HG02973 (cell line): ENCODE measurements at regions not wholly inside any gene's neighbourhood (a gene's known extent, or its start where the extent isn't known, plus 50 kb on each side); places are given as distances from the start of the nearest gene placed in this dataset.

Experiments used
- ATAC-seq: cut with Tn5 transposase; IDR thresholded peaks from one replicate; pipeline ENCODE4 v1.9.1; 2021; ENCODE audit warnings: moderate library complexity; ENCODE audit not compliant: unreplicated experiment

DNA sequence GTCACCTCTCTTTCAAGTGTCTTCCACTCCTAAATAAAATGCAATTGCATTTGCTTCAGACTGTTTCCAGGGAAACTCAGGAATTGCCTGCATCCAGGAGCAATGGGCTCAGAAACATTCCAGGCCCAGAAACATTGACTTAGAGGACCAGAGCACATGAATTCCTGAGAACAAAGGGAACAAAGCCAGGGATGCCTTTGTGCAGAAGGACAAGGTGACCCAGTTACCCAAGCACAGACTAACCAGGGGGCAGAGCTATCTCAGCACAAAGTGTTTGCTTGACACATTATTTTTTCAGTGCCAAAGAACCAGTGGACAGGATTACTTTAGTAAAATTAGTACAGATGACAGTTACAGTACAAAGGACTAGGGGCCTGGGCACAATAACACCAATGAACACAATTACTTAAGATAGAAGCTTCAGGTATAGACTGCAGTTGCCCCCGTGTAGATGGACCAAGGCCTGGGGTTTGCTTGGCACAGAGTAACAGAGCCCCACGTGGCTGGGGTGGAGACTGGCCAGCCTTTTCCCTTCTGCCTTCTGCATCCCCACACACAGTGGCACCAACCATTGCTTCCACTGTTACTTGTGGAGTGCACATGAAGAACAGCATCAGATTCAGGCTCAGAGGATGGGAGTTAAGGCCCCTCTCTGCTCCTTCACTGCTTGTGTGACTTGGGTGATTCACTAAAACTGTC, 500.8 kb downstream of the INSC start:
- no peak for ATAC-seq

DNA sequence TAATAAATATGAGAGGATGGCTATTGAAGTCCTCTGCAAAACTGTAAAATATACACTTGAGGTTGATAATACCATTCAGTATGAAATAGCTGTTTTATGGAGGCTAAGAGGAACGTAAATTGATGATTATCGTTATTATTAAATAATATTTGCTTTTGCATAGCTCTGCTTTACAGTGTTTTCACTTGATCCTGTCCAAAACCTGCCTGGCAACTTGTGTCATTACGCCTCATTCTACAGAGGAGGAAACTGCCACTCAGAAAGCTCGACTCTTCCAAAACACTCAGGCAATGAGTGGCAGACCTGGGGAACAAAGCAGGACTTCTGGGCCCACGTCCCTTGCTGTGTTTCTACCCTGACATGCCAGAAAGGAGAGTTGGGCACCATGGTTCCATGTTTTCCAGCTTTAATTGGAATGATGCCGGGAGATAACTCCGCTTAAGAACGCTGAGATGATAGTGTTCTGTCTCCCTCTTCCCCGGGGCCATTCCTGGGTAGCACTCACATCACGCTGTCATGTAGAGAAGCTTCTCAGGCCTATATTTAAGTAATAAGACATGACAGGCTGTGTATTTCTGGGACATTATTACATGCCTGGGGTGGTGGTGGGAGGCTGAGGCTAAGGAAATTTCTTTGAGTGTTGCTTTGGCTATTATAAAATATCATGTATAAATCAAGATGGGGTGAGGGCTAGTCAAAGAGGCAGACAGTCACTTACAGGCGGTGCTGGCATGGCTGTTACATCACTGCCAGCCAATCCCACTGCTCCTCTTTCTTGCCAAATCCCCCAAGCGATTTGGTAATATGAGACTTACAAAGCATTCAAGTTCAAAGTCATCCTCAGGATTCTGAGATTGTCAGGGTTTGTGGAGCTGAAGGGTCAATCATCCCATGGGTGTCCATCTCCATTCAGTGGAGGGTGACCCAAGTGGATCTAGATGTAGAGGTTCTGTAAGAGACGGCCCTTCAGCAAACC, 501.7 kb downstream of the INSC start:
- ATAC-seq = no peak

DNA sequence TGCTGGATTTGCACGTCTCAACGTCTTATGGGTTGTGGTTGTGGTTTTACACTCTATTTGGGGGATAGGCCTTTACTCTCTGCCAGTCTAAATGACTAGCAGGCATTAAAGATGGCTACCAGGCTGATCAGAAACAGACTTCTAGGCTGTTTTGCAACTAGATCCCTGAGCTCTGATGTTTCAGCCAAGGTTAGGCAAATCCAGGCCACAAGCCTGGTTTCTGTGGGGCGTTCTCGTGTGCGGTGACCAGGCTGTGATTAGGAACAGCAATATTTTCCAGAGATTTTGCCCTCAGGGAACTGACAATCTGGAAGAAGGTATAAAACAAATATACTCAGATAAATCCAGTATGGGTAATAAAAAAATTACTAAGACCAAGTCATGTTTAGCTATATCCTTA, 502.4 kb downstream of the INSC start:
- ATAC-seq = no peak

DNA sequence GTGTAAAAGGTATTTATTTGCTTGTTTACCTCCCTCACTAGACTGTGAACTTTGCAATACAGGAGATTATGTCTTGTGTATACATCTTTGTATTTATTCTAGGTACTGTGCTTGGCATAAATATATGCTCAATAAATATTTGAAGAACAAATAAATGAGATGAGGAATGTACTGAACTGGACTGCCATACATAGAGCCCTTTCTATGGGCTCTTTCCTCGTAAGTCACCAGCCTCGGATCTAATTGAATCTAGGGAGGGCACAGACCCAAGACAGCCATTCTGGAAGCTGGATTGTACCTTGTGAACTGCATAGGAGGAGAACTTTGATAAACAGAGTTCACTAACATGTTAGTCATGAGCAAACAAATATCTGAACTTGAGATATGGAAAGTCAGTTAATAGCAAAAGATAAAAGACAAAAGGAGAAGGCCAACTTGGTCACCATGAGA, 503.9 kb downstream of the INSC start:
- ATAC-seq = no peak

DNA sequence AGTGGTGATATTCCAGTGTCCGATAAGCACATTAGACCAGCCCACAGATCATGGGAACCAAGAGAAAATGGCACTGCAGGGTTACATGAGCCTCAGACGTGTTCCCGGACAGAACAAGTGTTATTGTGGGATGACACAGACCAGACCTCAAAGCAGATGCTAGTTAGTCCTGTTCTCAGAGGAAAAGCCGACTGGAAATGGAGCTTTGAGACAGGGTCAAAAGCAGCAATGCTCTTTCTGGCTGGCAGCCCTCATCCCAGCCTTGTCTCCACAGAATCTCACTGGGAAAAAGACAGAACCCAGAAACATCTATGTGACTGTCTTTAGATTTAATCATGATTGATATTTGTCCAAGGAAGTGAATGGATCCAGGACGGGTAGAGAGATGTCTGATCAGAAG, 506.8 kb downstream of the INSC start:
- no peak for ATAC-seq

GRCh38 chr11:15622231-15622890, 507.6 kb downstream of the INSC start:
- ATAC-seq = no peak

- ATAC-seq = no peak
These were observed 510.0 kb downstream of the INSC start for GRCh38 chr11:15624701-15625100.

DNA sequence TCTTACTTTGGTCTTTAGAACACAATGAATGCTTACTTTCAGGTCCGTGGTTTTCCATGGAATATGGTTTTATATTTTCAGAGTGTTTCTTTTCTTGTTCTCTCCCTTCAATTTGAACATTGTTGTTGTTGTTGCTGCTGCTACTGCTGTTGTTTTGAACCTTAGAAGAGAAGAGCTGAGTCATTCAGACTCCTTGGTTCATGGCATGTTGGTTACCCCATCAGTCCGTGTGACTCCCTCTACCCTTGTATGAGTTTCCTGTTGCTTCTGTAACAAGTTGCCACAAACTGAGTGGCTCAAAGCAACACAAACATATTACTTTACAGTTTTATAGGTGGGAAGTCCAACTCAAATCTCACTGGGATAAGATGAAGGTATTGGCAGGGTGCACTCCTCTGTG, 511.0 kb downstream of the INSC start:
- ATAC-seq = no peak

DNA sequence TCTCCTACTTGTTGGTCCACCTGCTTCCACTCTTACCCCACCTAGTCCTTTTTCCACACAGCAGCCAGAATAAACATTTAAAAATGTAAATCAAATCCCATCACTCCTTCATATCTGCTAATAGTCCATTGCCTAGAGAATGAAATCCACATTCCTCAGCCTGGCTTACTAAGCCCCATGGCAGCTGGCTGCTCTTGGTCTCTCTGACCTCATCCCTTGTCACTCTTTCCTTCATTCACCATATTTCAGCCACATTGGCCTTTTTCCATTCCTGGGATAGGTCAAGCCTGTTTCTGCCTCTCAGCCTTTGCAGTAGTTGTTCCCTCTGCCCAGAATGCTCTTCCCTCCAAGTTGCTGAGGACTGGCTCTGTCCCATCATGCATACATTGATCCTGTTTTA, 512.8 kb downstream of the INSC start:
- ATAC-seq = no peak

- no peak for ATAC-seq
These were observed 515.1 kb downstream of the INSC start for GRCh38 chr11:15629690-15630321.

GRCh38 chr11:15630896-15631295, 516.2 kb downstream of the INSC start:
- no peak for ATAC-seq

DNA sequence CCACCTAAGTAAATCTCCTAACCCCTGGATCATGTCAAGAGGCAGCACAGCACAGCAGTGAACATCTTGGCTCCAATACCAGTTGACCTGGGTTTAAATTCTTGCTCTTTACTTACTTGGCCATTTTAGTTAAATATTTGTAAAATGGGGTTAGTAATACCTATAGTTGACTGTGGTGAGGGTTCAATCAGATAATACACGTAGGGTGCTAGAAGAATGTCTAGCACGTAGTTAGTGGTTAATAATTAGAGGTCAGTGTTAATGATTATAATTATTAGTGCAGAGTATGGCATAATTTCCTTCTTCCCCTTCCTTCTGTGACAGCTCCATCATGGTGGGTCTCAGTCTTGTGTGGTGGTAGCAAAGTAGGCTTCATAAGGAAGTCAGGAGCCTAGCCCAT, 520.8 kb downstream of the INSC start:
- no peak for ATAC-seq

- no peak for ATAC-seq
These were observed 521.9 kb downstream of the INSC start for GRCh38 chr11:15636521-15637089.

DNA sequence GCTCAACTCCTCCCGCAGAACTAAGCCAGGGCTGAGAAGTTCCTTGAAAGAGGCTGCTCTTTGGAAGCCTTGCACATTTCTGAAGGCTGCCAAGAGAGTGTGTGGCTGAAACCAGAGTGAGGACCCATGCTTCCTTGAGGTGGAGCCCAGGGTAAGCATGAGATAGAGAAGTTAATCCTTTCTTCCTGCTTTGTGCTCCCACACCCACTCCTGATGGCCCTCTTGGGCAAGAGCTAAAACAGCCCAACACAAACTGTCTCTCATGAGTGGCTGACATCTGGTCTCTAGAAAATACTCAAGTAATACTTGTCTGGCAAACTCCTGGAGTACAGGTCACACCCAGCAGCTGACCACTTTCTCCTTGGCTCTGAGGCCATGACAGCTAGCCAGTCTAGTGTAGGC, 523.7 kb downstream of the INSC start:
- no peak for ATAC-seq

- ATAC-seq = no peak
These were observed 525.6 kb downstream of the INSC start for GRCh38 chr11:15640318-15640717.

GRCh38 chr11:15641271-15642045, 526.7 kb downstream of the INSC start:
- ATAC-seq = no peak

GRCh38 chr11:15645201-15645600, 530.5 kb downstream of the INSC start:
- ATAC-seq = no peak

DNA sequence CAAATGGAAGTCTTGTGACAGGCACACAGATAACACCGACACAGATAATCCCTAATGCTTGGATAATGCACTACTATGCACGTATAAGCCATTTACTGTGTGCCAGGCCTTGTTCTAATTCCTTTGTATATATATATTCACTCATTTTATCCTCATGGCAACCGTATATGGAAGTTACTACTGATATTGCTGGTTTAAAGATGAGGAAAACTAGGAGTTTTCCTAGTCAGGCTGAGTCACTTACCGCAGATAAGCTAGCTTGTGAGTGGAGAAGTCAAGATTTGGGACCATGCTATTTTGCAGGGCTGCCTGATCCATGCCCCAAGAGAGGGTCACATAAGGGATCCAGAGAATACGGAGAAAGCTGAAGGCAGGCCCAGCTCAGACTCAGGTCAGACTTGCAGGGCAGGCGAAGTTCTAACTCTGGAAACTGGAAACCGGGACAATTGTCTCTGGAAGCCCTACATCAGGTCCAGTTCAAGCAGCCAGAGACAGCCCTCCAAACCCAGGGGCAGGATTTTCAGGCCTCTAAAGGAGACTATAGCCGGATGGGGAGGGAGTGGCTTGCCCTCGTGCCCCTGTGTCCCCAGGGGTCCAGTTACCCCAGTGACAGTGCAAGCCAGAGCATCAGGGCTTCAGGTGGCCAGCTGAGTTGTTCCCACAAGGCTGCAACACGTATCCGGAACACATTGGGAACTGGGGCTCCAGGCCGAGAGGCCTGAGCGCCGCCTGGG, 534.8 kb downstream of the INSC start:
- ATAC-seq = peak; percentile 19
